GM12874 (cell line): ENCODE measurements at regions not wholly inside any gene's neighbourhood (a gene's known extent, or its start where the extent isn't known, plus 50 kb on each side); places are given as distances from the start of the nearest gene placed in this dataset.

ENCODE experiments used
- TF ChIP-seq, protein P1 (sequence below): IDR thresholded peaks from 2 replicates; pipeline ENCODE4 v1.5.1; 2011; ENCODE audit warnings: low read depth, mild to moderate bottlenecking, control low read depth, low read length, moderate library complexity; ENCODE audit not compliant: insufficient read depth

GRCh38 chr13:44011036-44011435 lies 131.3 kb downstream of the LACC1 start:
- TF ChIP-seq, protein P1, sequence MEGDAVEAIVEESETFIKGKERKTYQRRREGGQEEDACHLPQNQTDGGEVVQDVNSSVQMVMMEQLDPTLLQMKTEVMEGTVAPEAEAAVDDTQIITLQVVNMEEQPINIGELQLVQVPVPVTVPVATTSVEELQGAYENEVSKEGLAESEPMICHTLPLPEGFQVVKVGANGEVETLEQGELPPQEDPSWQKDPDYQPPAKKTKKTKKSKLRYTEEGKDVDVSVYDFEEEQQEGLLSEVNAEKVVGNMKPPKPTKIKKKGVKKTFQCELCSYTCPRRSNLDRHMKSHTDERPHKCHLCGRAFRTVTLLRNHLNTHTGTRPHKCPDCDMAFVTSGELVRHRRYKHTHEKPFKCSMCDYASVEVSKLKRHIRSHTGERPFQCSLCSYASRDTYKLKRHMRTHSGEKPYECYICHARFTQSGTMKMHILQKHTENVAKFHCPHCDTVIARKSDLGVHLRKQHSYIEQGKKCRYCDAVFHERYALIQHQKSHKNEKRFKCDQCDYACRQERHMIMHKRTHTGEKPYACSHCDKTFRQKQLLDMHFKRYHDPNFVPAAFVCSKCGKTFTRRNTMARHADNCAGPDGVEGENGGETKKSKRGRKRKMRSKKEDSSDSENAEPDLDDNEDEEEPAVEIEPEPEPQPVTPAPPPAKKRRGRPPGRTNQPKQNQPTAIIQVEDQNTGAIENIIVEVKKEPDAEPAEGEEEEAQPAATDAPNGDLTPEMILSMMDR, result no peak

DNA sequence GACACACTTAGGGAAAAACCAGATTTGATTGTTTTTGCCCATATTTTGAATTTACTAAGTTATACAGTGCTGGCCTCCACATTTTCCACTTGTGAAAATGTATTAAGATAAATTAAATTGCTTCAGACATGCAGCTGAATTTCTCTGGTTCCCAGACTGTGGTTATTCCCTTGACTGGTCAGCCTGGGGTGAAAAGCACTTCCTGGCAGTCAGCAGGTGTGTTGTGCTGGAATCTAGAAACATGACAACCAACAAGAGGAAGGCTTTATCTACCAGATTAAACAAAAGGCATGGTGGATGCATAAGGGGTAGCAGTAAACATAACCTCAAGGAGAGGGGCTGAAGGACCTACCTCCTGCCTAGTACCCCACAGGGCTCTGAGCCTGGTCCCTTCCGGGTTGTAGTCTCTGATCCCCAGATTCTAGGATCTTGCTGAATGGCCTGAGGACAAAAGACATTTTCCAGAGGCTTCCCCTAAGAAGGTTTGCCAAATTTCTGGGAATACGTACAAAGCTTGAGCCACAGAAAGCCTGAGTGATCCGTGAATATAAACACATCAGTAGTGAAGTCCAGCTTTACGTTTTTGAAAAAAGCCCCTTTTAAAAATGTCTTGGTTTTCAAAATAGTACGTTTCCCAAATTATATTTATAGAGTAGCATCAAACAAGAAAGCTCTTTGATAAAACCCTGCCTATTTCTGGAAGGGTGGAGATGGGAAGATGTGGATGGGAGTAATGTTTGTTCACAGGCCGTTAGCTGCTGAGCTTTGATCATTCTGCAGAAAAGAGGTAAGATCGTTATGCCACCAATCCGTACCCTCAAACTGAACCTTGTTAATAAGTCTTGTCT lies 133.4 kb downstream of the LACC1 start:
- TF ChIP-seq, protein P1, result no peak

GRCh38 chr13:44013758-44014291 lies 134.1 kb downstream of the LACC1 start:
- TF ChIP-seq, protein P1, result no peak

DNA sequence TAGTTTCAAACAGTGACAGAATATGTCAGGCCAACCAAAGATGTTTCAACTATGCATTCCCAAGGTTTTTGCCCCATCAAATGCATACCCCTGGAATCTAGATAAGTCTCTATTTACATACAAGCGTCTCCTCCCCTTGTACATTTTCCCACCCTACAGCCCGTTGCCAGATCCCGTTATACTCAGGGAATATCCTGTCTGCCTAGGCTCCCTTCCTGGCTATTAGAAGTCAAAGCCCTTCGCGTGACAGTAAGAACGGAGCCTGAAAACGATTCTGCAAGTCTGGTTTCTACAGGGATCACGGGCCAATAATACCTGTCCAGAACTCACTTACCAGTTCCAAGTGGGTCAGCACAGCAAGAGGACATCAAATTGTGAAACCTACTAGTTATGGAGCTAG lies 134.8 kb downstream of the LACC1 start:
- TF ChIP-seq, protein P1, result no peak

DNA sequence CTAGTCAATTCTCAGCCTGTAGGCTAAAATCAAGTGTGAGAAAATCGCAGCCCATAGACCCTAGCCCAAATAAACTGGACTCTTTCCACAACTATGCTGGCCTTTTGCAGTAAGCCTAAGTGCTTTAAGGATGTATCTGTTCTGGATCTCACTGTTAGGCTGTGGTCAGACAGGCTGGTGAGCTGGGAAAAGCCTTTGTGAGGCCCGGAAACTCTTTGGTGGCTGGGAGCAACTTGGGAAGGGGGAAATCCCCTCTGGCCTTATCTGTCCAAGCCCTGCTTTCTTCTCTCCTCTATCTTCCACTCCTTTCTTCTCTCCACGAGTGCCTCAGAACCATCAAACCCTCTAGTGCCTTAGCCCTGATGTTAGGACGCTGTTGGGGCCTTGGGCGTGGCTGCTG lies 135.4 kb downstream of the LACC1 start:
- TF ChIP-seq, protein P1, result no peak

- TF ChIP-seq, protein P1, result no peak
Measured at GRCh38 chr13:44015811-44016210, 136.1 kb downstream of the LACC1 start.

GRCh38 chr13:44017756-44018309 lies 138.1 kb downstream of the LACC1 start:
- TF ChIP-seq, protein P1, result no peak
